ENCODE measurements at regions not wholly inside any gene's neighbourhood (a gene's known extent, or its start where the extent isn't known, plus 50 kb on each side); places are given as distances from the start of the nearest gene placed in this dataset.

DNA sequence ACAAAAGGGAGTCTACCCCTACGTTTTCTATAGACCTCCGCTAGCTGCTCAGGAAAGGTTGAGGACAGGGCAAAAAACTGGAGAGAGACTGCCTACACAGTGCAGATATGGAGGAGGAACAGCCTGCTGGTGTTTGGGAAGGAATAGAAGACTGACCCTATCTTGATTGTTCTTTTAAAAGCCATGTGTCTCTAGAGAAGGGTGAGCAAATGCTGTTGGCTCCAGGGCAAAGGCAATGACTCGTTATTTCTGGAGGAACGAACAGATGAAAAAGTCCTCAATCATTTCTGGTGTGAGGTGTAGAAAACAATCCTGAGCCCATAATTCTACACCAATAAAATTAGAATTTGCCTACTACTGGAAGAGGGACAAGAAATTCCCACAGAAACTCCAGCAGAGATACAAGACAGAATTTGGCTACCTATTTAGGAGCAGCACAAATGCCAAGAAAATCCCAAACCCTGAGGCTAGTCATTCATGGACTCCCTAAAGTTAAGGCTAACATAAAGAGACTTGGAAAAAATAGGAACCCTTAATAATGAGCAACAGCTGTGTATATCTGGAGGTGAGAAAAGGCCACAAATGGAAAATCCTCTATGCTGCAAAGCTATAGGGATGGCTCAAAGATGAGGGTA lies 1206.3 kb upstream of the CNTN5 start:
- H3K9me3 Mint-ChIP-seq, result peaks cover 9% of the 10 kb centered on the region
- no peak overlapping the region for H3K4me3 Mint-ChIP-seq
- no peak for ATAC-seq (replicated peaks)
- H3K27ac Mint-ChIP-seq, result no peak overlapping the region
- H3K4me1 Mint-ChIP-seq, result no peaks in the 10 kb centered on the region
- no peaks in the 10 kb centered on the region for H3K36me3 Mint-ChIP-seq (ENCODE audit: low read depth)
- H3K27me3 Mint-ChIP-seq, result no peaks in the 10 kb centered on the region

DNA sequence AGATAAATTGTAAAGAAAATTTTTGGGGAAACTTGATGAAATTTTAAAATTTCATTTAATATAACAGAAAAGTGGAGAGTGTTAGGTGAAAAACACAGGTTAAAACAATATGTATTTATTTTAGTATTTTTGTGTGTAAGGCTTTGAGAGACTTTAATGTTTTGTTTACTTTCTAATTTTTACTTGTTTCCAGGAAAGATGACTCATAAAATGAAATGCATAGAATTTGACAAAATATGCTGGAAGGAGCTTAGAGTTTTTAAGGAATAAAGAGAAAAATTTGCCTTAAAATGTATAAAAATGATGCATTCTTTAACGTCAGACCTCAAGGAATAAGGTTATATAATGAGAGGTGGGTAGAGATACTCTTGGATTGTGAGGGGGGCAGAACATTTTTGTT lies 1205.1 kb upstream of the CNTN5 start:
- ATAC-seq (replicated peaks), result no peak
- H3K4me3 Mint-ChIP-seq, result no peak overlapping the region
- no peaks in the 10 kb centered on the region for H3K27me3 Mint-ChIP-seq
- H3K9me3 Mint-ChIP-seq, result peaks cover 9% of the 10 kb centered on the region
- H3K27ac Mint-ChIP-seq, result no peak overlapping the region
- no peaks in the 10 kb centered on the region for H3K4me1 Mint-ChIP-seq
- H3K36me3 Mint-ChIP-seq (ENCODE audit: low read depth), result no peaks in the 10 kb centered on the region

DNA sequence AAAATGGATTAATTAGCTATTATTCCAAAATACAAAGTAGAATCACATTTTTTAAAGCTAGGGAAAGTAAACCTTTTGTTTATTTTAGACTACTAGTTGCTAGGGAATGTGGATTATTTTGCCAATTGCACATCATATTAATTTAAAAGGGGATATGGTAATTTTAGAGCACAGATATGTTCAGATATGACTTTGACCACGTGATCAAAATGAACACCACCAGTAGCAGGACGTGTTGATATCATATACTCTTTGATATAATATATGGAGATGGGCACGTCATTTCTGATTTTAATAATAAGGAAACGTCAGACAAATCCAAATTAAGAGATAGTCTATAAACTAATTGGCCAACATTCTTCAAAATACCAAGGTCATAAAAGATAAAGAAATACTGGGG lies 1188.3 kb upstream of the CNTN5 start:
- Mint-ChIP-seq H3K36me3 (ENCODE audit: low read depth) (no peaks in the 10 kb centered on the region), H3K27ac (no peak overlapping the region), H3K27me3 (no peaks in the 10 kb centered on the region), H3K9me3 (peaks cover 12% of the 10 kb centered on the region), H3K4me1 (no peaks in the 10 kb centered on the region), H3K4me3 (no peak overlapping the region)
- no peak for ATAC-seq (replicated peaks)

DNA sequence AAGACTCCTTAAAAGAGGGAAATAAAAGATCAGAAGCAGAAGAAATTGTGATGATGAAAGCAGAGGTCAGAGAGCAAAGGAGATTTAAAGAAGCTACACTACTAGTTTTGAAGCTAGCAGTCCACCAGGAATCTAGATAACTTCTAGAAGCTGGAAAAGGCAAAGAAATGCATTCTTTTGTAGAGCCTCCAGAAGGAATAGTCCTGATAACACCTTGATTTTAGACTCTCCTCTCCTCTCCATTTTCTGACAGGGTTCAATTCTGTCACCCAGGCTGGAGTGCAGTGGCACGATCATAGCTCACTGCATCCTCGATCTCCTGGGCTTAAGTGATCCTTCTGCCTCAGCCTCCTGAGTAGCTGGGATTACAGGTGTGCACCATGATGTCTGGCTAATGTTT lies 1187.3 kb upstream of the CNTN5 start:
- Mint-ChIP-seq H3K9me3 (peaks cover 12% of the 10 kb centered on the region), H3K4me3 (no peak overlapping the region), H3K36me3 (ENCODE audit: low read depth) (no peaks in the 10 kb centered on the region), H3K27ac (no peak overlapping the region), H3K4me1 (no peaks in the 10 kb centered on the region), H3K27me3 (no peaks in the 10 kb centered on the region)
- ATAC-seq (replicated peaks), result no peak

DNA sequence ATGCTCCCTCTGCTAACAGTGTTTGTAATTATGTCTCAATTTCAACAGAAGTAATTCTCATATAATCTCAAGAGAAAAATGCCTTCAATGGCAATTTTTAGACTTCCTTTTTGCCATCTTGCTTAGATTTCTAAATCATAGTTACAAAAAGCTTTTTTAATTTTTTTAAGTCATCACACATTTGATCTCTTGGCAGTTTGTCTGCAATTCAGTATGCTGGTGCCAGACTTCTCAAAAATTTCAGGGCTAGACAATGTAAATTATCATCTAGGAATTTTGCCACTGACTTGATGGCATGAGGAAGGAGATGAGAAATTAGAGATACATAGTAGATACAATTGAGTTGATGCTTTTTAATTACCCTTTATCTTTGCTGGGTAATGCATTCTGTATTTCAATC lies 1176.7 kb upstream of the CNTN5 start:
- H3K9me3 Mint-ChIP-seq, result peaks cover 11% of the 10 kb centered on the region

DNA sequence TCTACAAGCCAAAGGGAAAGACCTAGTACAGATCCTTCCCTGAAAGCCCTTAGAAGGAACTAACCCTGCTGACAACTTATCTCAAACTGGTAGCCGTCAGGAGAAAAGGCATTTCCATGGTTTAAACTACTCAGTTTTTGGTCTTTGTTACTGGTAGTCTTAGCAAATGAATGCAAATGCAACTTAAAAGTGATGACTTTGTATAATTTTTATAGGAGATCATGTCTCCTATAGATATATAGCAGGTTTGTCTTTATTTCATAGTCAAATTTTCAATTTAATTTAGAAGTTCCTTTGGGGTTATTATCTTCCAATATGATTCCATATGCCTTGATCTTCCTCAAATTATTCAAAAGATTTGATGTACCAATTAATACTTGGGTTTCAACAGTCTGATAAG lies 1173.0 kb upstream of the CNTN5 start:
- no peak for ATAC-seq (replicated peaks)
- Mint-ChIP-seq H3K4me3 (no peak overlapping the region), H3K36me3 (ENCODE audit: low read depth) (no peaks in the 10 kb centered on the region)

More for the DNA sequence above, 1176.7 kb upstream of the CNTN5 start:
- Mint-ChIP-seq H3K36me3 (ENCODE audit: low read depth) (no peaks in the 10 kb centered on the region), H3K4me1 (no peaks in the 10 kb centered on the region), H3K27me3 (no peaks in the 10 kb centered on the region), H3K4me3 (no peak overlapping the region), H3K27ac (no peak overlapping the region)
- no peak for ATAC-seq (replicated peaks)

DNA sequence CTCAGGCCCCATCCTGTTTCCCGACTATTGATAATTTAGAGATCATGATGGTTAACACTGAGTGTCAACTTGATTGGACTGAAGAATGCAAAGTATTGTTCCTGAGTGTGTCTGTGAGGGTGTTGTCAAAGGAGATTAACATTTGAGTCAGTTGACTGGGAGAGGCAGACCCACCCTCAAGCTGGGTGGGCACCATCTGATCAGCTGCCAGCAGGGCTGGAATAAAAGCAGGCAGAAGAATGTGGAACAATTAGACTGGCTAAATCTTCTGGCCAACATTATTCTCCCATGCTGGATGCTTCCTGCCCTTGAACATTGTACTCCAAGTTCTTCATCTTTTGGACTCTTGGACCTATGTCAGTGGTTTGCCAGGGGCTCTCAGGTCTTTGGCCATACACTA lies 1170.0 kb upstream of the CNTN5 start:
- H3K36me3 Mint-ChIP-seq (ENCODE audit: low read depth), result no peaks in the 10 kb centered on the region
- no peak overlapping the region for H3K27ac Mint-ChIP-seq
- no peak for ATAC-seq (replicated peaks)
- no peaks in the 10 kb centered on the region for H3K27me3 Mint-ChIP-seq
- H3K4me3 Mint-ChIP-seq, result no peak overlapping the region
- H3K9me3 Mint-ChIP-seq, result peaks cover 11% of the 10 kb centered on the region
- no peaks in the 10 kb centered on the region for H3K4me1 Mint-ChIP-seq

More for the DNA sequence above, 1173.0 kb upstream of the CNTN5 start:
- peaks cover 15% of the 10 kb centered on the region for H3K9me3 Mint-ChIP-seq
- H3K4me1 Mint-ChIP-seq, result no peaks in the 10 kb centered on the region
- H3K27me3 Mint-ChIP-seq, result no peaks in the 10 kb centered on the region
- no peak overlapping the region for H3K27ac Mint-ChIP-seq

DNA sequence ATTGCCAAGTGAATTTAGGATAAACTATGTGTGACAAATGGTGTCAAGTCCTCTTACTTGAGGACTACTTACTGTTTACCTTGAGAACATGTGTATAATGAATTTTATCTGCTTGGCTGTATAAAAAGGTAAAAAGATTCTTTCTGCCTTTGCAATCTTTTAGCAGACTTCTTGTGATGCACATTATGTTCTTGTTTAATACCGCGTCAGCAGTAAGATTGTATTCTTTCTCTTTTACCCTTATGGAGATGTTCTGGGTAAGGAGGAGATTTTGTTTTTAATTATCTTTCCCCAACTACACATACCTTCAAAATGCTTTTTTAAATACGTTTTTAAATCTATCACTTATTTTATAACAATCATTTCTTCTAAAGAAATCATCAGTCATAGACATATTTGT lies 1166.4 kb upstream of the CNTN5 start:
- no peak overlapping the region for H3K4me3 Mint-ChIP-seq
- H3K9me3 Mint-ChIP-seq, result peaks cover 13% of the 10 kb centered on the region
- ATAC-seq (replicated peaks), result no peak
- H3K27ac Mint-ChIP-seq, result no peak overlapping the region
- H3K4me1 Mint-ChIP-seq, result no peaks in the 10 kb centered on the region
- H3K36me3 Mint-ChIP-seq (ENCODE audit: low read depth), result no peaks in the 10 kb centered on the region
- no peaks in the 10 kb centered on the region for H3K27me3 Mint-ChIP-seq

DNA sequence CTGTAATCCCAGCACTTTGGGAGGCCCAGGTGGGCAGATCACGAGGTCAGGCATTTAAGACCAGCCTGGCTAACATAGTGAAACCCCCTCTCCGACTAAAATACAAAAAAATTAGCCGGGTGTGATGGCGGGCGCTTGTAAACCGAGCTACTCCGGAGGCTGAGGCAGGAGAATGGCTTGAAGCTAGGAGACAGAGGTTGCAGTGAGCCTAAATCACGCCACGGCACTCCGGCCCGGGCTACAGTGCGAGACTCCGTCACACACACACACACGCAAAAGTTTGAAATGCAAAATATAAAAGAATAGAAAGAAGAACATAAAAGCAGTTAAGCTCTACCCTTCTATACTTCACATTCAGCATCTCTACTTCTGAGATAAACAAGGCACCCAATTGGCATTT lies 1165.9 kb upstream of the CNTN5 start:
- H3K9me3 Mint-ChIP-seq, result peaks cover 12% of the 10 kb centered on the region
- no peaks in the 10 kb centered on the region for H3K4me1 Mint-ChIP-seq
- no peak overlapping the region for H3K4me3 Mint-ChIP-seq
- no peaks in the 10 kb centered on the region for H3K36me3 Mint-ChIP-seq (ENCODE audit: low read depth)
- no peak for ATAC-seq (replicated peaks)
- no peaks in the 10 kb centered on the region for H3K27me3 Mint-ChIP-seq
- no peak overlapping the region for H3K27ac Mint-ChIP-seq

DNA sequence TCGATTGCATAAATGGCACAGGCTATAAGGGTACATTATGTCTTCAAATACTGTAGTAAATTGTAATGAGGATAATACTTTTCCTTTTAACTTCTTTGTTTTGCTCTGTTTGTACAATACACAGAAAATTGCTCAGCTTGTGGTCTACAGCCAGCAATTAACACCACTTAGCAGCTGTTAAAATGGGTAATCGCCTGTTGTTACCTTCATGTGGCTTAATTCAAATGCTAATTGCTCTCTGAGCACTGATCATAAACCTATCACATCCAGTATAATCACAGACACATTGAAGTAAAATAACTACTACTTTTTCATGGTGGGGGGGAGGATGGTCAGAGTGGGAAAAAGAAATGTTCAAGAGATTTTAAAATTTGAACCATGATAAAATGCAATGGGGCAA lies 1164.1 kb upstream of the CNTN5 start:
- Mint-ChIP-seq H3K27me3 (no peaks in the 10 kb centered on the region), H3K4me3 (no peak overlapping the region), H3K9me3 (peaks cover 15% of the 10 kb centered on the region), H3K4me1 (no peaks in the 10 kb centered on the region), H3K36me3 (ENCODE audit: low read depth) (no peaks in the 10 kb centered on the region), H3K27ac (no peak overlapping the region)
- ATAC-seq (replicated peaks), result no peak

DNA sequence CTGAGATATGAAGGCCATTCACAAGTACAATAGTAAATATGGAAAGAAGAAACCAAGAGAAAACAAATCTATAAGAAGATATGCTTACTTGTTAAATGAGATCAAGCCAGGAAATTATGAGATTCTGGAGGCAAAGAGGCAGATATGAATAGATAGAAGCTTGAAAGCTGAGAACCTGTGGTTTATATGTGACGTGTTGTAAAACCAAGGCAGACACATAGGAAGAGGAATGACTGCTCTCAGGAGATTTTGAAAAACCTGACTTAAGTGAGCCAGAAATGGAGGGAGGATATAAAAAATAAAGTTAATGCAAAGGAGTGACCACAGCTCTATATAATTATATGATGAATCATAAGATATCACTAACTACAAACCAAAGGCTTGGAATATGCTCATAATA lies 1160.5 kb upstream of the CNTN5 start:
- H3K36me3 Mint-ChIP-seq (ENCODE audit: low read depth), result no peaks in the 10 kb centered on the region
- H3K27me3 Mint-ChIP-seq, result no peaks in the 10 kb centered on the region
- no peak for ATAC-seq (replicated peaks)
- peaks cover 23% of the 10 kb centered on the region for H3K9me3 Mint-ChIP-seq
- H3K27ac Mint-ChIP-seq, result no peak overlapping the region
- no peaks in the 10 kb centered on the region for H3K4me1 Mint-ChIP-seq
- H3K4me3 Mint-ChIP-seq, result no peak overlapping the region

DNA sequence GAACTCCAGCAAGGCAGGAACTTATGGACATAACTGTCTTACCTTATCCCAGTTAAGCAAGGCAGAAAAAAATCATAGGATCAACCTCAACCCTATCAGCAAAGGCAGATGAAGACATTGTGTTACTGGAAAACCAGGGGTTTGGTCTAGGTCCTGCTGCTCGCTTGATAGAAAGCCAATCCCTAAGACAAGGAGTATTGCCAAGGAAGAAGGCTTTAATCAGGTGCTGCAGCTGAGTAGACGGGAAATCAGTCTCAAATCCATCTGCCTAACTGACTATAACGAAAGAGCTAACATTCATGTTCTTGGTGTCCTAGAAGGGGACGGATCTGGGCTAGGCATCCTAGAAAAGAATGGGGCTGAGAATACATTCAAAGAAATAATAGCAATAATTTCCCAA lies 1158.7 kb upstream of the CNTN5 start:
- H3K27ac Mint-ChIP-seq, result no peak overlapping the region
- H3K4me1 Mint-ChIP-seq, result no peaks in the 10 kb centered on the region
- H3K9me3 Mint-ChIP-seq, result peaks cover 30% of the 10 kb centered on the region
- H3K27me3 Mint-ChIP-seq, result no peaks in the 10 kb centered on the region
- no peak overlapping the region for H3K4me3 Mint-ChIP-seq
- no peaks in the 10 kb centered on the region for H3K36me3 Mint-ChIP-seq (ENCODE audit: low read depth)
- no peak for ATAC-seq (replicated peaks)

DNA sequence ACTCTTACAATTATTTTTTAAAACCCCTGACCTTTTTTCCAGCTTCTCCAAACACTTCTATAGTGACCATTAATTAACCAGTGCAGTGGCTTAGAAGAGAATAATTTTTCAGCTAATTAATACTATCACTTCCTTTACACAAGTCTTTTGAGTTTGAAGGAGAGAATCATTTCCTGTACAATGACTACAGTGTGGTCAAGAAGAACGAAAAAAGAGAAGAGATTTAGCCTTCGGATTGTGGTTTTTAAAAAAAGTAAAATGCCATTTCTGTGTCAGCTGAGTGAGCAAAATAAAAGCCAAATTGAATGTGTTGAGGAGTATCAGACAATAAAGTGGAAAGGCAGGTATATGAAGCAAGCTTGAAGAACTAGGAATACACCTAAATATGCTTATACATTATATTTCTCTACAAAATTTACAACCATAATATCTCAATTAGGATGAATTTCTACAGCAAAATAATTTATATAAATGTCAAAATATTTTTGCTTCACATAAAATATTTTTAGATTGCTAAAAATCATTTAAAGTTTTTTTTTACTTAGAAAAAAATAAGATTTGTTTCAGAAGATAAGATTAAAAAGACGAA lies 1155.2 kb upstream of the CNTN5 start:
- Mint-ChIP-seq H3K4me3 (no peak overlapping the region), H3K9me3 (peaks cover 28% of the 10 kb centered on the region), H3K27me3 (no peaks in the 10 kb centered on the region), H3K27ac (no peak overlapping the region), H3K4me1 (no peaks in the 10 kb centered on the region), H3K36me3 (ENCODE audit: low read depth) (no peaks in the 10 kb centered on the region)
- no peak for ATAC-seq (replicated peaks)

DNA sequence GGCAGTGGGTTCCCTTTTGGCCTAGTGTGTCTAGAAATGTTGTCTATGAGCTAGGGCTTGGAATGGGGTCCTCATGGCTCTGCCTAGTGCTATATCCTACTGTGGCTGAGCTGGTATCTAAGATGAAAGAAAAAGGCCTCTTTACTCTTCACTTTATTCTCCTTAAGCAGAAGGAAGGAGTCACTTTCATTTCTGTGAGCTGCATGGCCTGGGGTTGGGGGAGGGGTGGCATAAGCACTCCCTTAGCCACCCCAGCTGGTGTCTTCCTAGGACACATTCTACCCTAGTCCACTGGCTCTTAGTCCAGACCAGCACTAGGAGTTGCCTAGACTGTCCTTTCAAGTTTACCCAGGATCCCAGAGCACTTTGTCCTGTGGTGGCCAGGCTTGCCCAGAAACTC lies 1148.9 kb upstream of the CNTN5 start:
- Mint-ChIP-seq H3K4me1 (no peaks in the 10 kb centered on the region), H3K27me3 (no peaks in the 10 kb centered on the region), H3K27ac (no peak overlapping the region), H3K36me3 (ENCODE audit: low read depth) (no peaks in the 10 kb centered on the region), H3K9me3 (peaks cover 22% of the 10 kb centered on the region), H3K4me3 (no peak overlapping the region)
- no peak for ATAC-seq (replicated peaks)

DNA sequence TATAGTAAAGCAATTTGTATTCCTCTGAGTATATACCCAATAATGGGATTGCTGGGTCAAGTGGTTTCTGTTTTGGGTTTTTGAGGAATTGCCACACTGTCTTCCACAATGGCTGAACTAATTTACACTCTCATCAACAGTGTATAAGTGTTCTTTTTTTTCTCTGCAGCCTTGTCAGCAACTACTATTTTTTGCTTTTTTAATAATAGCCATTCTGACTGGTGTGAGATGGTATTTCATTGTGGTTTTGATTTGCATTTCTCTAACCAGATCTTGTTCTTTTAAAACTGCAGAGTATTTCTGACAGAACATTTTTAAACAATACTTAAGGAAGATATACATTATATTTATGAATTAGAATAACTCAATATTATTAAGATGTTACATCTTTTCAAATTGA lies 1140.5 kb upstream of the CNTN5 start:
- Mint-ChIP-seq H3K36me3 (ENCODE audit: low read depth) (no peaks in the 10 kb centered on the region), H3K4me1 (no peaks in the 10 kb centered on the region), H3K27me3 (no peaks in the 10 kb centered on the region), H3K9me3 (peaks cover 17% of the 10 kb centered on the region), H3K4me3 (no peak overlapping the region), H3K27ac (no peak overlapping the region)
- no peak for ATAC-seq (replicated peaks)

DNA sequence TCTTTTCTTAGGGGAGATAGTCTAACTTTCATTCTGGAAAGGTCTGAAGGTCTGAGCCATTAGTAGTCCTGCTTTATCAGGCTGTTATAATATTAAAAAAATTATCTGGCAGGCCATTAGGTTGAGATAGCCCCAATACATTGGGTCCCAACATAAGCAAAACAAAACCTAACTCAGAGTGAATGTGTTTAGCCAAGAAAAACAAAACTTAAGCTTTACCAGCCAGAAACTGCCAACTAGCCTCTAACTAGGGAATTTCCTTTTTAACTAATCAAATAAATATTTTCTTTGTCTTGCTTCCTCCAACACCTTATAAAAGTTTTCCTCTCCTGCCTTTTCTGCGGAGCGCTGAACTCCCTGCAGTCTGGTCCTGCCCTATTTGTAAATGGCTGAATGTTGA lies 1137.7 kb upstream of the CNTN5 start:
- Mint-ChIP-seq H3K9me3 (peaks cover 11% of the 10 kb centered on the region), H3K27ac (no peak overlapping the region), H3K36me3 (ENCODE audit: low read depth) (no peaks in the 10 kb centered on the region), H3K27me3 (no peaks in the 10 kb centered on the region), H3K4me1 (no peaks in the 10 kb centered on the region), H3K4me3 (no peak overlapping the region)
- no peak for ATAC-seq (replicated peaks)
